ENCODE measurements at regions not wholly inside any gene's neighbourhood (a gene's known extent, or its start where the extent isn't known, plus 50 kb on each side); places are given as distances from the start of the nearest gene placed in this dataset.
"Not testable (repeated sequence)": the region's sequence is repeated elsewhere in the genome, so short reads cannot be mapped to it uniquely, and the experiment has no call there.

DNA sequence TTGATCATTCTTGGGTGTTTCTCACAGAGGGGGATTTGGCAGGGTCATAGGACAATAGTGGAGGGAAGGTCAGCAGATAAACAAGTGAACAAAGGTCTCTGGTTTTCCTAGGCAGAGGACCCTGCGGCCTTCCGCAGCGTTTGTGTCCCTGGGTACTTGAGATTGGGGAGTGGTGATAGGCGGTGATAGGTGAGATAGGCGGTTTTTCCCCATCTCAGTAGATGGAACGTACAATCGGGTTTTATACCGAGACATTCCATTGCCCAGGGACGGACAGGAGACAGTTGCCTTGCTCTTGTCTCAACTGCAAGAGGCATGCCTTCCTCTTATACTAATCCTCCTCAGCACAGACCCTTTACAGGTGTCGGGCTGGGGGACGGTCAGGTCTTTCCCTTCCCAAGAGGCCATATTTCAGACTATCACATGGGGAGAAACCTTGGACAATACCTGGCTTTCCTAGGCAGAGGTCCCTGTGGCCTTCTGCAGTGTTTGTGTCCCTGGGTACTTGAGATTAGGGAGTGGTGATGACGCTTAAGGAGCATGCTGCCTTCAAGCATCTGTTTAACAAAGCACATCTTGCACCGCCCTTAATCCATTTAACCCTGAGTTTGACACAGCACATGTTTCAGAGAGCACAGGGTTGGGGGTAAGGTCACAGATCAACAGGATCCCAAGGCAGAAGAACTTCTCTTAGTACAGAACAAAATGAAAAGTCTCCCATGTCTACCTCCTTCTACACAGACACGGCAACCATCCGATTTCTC, 86.2 kb downstream of the OR2B2 start:
- DNase-seq, result not testable (repeated sequence)

DNA sequence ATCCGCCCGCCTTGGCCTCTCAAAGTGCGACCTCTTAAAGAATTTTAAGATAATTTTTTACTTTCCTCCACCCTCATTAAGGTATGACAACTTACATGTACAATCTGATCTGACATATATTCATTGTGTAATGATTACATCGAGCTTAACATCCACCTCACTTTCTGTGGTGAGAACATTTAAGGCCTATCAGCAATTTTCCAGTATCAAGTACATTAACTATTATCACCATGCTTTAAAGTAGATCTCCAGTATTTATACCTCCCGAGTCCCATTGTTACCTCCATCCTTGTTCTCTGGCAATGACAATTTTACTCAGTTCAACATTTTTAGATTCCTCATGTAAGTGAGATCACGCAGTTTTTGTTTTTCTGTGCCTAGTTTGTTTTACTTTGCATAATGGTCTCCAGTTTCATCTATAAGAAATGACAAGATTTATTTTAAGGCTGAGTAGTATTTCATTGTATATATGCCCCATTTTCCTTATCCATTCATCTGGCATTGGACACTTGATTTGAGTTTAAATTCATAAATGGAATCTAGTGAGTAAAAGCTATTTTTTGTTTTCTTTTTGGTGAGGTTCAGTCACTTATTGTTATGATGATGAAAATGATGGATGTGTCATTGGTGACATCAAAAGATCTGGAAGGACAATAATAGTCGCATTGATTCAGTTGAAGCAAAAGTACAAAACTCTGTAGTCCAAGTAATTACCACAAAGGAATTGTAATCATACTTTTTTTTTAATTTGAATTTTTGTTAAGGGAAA, 87.0 kb downstream of the OR2B2 start:
- peak; percentile 53 for DNase-seq

DNA sequence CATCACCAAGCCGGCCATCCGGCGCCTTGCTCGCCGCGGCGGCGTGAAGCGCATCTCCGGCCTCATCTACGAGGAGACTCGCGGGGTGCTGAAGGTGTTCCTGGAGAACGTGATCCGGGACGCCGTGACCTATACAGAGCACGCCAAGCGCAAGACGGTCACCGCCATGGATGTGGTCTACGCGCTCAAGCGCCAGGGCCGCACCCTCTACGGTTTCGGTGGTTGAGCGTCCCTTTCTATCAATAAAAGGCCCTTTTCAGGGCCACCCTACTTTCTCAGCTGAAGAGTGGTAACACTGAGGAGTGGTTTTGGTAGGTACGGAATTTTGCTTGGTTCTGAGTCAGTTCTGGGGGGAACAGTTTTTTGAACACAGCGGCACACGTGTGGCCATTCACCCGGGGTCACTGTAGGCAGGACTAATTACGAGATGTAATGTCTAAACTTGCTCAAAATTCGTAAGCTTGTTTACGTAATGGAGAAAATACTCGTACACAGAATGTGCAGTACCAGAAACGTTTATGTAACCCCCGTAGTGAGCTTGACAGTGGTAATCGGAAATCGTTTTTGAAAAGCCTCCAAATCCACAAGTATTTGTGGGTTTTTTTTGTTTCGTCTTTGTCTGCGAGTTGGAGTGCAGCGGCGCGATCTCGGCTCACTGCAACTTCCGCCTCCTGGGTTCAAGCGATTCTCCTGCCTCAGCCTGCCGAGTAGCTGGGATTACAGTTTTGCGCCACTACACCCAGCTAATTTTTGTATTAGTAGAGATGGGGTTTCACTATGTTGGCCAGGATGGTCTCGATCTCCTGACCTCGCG, 87.8 kb downstream of the OR2B2 start:
- DNase-seq, result peak; percentile 48

DNA sequence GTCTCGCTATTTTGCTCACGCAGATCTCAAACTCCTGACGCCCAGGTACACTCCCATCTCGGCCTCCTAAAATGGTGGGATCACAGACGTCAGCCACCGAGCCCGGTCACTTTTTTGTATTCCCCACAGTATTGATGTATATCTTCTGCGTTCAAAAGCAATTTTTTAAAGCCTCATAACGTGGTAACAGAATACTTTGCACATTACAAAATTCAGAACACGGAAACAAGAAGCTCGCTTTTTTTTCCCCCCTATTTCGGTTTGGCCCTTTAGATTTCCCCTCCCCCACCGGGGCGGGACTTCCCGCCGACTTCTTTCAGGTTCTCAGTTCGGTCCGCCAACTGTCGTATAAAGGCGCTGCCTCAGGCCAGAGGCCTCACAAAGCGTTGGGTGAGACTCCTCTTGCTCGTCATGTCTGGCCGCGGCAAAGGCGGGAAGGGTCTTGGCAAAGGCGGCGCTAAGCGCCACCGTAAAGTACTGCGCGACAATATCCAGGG, 88.4 kb downstream of the OR2B2 start:
- peak; percentile 87 for DNase-seq

DNA sequence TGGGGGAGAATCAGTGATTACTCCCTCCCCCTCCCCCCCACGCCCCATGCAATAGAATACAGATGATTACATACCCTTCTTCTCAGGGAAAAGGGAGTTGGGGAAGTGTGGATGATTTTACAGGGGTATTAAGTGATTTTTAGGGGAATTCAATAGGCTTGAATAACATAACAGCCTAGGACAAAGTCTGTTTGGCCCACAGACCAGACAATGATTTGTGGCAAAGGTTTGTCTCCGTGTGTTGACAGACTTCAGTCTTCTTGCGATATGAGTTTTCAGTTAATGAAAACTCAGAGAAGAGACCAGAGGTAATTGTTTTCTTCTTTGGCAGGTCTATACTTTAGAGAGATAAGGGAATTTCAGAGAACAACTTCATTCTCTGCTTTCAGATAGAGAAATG, 95.3 kb downstream of the OR2B2 start:
- DNase-seq, result no peak

DNA sequence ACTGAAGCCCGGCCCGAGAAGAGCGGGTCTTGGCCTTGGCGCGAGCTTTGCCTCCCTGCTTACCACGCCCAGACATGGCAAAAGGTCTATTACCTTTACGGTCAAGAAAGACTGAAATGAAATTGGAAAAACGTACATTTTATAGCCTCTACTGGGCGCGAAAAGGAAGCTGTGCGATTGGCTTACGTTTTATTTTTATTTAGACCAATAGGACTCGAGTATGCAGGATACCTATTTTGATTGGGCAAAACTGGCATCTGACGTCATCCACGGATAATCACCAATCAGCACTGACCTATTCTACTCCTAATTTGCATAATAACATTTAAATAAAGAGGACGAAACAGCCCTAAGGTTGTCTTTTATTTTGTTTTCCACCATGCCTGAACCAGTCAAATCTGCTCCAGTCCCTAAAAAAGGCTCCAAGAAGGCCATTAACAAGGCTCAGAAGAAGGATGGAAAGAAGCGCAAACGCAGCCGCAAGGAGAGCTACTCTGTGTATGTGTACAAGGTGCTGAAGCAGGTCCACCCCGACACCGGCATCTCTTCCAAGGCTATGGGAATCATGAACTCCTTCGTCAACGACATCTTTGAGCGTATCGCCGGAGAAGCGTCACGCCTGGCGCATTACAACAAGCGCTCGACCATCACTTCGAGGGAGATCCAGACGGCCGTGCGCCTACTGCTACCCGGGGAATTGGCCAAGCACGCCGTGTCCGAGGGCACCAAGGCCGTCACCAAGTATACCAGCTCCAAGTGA, 97.4 kb downstream of the OR2B2 start:
- peak; percentile 92 for DNase-seq

DNA sequence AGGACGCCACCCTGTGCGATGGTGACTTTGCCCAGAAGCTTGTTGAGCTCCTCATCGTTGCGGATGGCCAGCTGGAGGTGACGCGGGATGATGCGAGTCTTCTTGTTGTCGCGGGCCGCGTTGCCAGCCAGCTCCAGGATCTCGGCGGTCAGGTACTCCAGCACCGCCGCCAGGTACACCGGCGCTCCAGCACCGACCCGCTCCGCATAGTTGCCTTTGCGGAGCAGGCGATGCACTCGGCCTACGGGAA, 97.9 kb downstream of the OR2B2 start:
- not testable (repeated sequence) for DNase-seq

DNA sequence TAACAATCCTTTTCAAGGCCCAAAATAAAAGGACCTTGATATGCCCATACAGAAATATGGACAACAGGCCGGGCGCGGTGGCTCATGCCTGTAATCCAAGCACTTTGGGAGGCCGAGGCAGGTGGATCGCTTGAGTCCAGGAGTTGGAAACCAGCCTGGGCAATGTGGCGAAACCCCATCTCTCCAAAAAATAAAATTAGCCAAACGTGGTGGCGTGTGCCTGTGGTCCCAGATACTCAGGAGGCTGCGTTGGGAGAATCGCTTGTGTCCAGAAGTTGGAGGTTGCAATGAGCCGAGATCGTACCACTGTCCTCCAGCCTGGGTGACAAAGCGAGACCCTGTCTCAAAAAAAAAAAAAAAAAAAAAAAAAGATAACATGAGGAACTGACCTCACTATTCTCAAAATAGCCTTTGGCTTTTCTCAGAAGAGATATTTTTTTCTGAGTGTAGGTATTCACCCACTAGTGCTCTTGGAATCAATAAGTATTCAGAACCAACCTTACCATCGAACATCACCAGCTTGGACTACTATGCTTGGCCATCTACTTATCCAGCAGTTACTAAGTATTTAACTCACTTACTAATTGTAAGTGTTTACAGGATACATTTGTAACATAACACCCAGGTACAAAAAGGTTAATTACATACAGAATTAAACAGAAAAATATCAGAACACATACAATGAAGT, 99.2 kb downstream of the OR2B2 start:
- DNase-seq, result no peak

DNA sequence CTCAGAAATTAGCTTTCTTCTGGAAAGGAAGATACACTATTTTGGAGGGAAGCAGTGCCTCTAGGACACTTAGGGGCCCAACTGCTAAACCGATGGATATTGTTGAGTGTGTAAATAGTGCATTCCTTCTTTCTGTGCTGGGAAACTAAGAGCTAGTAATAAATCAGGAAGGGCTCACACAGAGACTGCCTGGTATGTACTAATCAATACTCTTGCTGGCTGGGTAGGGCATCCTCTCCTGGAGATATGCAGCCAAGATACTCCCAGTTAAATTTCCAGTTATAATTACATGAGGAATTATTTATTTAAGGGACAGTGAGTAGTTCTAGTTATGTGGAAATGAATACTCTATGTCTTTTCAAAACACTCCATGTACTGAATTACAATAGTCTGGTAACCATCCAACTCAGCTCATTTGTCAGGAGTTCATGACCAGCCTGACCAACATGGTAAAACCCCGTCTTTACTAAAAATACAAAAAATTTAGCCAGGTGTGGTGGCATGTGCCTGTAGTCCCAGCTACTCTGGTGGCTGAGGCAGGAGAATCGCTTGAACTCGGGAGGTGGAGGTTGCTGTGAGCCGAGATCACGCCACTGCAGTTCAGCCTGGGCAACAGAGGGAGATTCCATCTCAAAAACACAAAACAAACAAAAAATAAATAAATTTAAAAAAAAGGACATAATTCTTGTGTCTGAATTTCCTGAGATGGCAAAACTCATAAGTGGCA, 100.0 kb downstream of the OR2B2 start:
- no peak for DNase-seq

DNA sequence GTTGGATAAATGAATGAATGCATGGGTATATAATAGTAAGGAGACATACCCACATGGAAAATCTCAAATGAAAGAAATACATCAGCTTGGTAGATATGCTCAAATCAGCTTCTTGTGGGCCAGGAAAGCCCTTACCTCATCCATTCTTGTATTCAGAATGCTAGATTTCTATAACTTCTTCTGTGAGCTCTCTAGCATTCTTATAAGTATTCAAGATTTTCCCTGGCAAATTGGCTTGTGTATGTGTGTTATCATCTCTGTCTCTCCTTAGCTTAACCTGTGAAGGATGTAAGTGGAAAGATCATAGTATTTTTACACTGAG, 100.8 kb downstream of the OR2B2 start:
- peak; percentile 15 for DNase-seq

DNA sequence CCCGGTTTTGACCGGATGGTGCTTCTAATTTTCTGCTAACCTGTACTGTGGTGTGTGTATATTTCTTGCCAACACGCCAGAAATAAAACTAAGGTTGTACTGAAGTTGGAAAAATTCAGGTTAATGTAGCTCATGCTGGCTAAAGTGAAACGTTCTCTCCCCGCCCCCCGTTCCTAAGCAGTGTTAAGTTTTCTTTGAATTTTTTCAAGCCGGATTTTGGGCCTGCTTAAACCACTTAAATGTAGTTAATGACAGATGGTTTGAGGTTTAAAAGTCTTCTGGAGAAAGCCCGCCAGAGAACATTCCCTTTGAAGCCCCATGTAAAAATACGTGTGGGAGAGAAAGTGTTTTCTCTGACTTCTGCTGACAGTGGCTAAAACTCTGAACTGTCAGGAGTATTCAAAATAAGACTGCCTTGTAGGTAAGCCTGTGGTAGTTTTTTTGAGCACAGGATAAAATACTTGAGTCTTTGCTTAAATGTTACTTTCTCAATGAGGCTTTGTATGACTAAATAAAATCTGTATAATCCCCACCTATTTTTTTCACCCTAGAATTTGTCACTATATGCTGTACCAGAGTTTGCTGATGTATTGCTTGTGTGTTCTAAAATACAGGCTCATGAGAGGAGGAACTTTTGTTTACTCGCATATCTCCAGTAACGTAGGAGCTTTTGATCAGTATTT, 101.3 kb downstream of the OR2B2 start:
- no peak for DNase-seq

DNA sequence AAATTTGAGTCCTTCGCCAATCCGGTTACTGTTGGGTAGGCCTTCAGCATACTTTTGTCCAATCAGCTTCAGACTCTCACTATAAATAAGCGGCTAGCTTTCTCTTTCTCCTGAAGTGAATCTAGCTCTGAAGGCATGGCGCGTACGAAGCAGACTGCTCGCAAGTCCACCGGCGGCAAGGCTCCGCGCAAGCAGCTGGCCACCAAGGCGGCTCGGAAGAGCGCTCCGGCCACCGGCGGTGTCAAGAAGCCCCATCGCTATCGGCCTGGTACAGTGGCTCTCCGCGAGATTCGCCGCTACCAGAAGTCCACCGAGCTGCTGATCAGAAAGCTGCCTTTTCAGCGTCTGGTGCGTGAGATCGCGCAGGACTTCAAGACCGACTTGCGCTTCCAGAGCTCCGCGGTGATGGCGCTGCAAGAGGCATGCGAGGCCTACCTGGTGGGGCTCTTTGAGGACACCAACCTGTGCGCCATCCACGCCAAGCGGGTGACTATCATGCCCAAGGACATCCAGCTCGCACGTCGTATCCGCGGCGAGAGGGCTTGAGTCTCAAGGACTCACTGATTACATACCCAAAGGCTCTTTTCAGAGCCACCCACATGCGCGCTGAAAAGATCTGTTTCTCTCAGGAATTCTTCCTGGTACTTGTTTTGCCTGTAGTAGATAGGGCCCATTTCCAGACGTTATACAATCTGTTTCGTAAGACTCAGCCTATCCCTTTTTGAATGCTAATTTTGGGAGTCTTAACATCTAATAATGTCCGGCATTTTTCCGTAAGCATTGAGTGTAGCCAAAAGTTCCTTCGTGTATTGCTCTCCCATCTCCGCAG, 102.0 kb downstream of the OR2B2 start:
- peak; percentile 94 for DNase-seq

DNA sequence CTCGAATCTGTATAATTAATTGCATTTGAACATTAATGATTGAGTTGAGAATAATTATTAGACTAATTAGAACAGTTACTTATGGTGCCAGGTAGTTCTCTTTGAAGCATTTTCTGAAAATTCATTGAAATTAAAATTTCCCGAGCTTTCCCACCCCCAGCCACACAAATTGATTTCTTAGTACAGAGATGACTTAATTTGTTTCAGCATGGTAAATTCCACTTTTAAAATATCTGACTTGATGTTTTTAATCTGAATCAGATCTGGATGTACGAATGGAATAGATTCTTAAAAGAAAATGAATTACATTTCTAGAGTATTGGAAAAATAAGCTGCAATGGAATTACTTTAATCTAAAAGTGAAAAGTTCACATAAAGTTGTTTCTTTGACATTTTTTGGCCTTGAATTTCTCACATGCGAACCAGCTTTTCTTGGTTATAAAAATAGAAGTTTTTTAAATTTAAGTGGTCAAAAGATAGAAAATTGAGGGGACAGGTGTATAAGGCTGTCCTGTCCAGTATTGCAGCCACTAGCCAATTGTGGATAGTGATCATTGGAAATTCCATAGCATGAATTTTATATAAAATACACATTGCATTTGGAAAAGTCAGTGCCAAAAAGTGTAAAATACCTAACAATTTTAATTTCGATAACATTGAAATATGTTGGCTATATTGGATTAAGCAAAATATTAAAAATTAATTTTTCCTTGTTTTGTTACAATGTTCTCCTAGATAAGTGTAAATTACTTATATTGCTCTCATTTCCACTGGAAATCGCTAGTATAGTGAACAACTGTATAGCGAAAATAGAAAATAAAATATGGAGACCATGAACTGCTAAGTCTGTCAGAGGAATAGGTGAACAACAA, 102.9 kb downstream of the OR2B2 start:
- DNase-seq, result no peak

DNA sequence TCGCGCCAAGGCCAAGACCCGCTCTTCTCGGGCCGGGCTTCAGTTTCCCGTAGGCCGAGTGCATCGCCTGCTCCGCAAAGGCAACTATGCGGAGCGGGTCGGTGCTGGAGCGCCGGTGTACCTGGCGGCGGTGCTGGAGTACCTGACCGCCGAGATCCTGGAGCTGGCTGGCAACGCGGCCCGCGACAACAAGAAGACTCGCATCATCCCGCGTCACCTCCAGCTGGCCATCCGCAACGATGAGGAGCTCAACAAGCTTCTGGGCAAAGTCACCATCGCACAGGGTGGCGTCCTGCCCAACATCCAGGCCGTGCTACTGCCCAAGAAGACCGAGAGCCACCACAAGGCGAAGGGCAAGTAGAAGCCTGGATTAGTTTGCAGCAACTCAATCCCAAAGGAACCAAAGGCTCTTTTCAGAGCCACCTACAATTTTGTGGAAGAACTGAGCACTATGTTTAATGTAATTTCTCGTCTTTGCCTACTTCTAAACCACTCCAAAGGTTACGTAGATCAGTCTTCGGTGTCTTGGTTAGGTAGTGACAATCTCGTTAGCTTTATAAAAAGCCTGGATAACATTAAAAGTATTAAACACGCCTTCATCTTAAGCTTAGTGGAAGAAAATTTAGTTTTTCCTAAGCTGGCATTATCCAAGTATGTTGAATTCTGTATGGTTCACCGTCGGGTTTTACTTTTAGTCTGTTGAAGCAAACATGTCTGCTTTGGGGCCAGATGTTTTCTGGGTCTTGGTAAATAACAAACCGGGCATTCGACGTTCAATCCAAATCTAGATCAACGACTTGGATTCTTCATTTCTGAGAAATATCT, 103.7 kb downstream of the OR2B2 start:
- peak; percentile 55 for DNase-seq

DNA sequence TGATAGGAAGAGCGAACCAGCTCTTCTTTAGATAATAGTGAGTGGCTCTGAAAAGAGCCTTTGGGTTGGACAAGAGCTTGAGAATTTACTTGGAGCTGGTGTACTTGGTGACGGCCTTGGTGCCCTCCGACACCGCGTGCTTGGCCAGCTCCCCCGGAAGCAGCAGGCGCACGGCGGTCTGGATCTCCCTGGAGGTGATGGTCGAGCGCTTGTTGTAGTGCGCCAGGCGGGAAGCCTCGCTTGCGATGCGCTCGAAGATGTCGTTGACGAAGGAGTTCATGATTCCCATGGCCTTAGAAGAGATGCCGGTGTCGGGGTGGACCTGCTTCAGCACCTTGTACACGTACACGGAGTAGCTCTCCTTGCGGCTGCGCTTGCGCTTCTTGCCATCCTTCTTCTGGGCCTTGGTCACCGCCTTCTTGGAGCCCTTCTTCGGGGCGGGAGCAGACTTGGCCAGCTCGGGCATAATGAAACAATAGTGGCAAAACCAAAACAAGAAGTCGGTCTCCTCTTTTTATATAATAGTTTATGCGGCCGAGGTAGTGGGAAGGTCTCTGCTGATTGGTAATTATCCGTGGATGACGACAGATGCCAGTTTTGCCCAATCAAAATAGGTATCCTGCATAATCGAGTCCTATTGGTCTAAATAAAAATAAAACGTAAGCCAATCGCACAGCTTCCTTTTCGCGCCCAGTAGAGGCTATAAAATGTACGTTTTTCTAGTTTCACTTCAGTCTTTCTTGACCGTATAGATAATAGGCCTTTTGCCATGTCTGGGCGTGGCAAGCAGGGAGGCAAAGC, 104.6 kb downstream of the OR2B2 start:
- peak; percentile 97 for DNase-seq

DNA sequence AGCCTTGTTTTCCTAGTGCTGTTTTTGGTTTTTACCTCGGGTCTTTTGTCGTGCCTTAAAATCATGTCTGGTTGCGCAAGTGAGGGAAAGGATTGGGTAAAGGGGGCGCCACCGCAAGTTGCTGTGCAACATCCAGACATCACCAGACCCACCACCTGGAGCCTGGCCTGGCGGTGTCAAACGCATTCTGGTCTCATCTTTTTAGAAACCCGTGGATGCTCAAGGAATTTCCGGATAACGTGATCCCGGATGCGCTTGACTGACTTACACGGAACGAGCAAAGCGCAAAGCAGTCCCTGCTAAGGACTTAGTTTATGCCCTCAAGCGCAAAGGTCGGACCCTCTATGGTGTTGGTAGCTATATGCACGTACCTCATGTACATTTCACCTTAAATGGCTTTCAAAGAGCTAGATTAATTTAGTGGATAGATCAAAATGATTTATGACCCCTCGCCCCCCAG, 105.2 kb downstream of the OR2B2 start:
- DNase-seq, result no peak

DNA sequence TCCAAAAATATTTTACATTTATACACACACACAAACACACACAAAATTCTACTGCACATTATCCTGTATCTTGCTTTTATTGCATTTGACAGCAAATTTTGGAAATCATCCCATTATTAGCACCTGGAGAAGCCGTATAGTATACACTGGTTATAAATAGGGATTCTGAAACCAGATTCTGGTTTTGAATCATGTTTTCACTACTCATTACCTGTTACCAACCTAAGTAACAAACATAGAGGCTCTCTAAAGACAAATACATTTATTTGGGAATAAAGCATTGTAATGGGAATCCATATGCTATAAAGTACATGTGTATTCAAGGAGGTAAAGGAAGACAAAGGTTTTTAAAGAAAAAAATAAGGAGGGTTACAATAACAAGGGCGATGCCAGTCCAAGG, 106.8 kb downstream of the OR2B2 start:
- no peak for DNase-seq
